ENCODE measurements at regions not wholly inside any gene's neighbourhood (a gene's known extent, or its start where the extent isn't known, plus 50 kb on each side); places are given as distances from the start of the nearest gene placed in this dataset.

GRCh38 chr18:26794230-26795101, 71.0 kb downstream of the AQP4 start:
- FAIRE-seq = no peak
- DNase-seq (ENCODE audit: insufficient read length, low spot score) = no peak
- TF ChIP-seq POLR2A (IDR thresholded peaks at IDR 0.05; ENCODE audit: low read depth, low read length) = no peak

- no peak for TF ChIP-seq POLR2A (IDR thresholded peaks at IDR 0.05; ENCODE audit: low read depth, low read length)
- DNase-seq (ENCODE audit: insufficient read length, low spot score) (no peak), FAIRE-seq (no peak)
Measured at GRCh38 chr18:26792661-26793060, 72.8 kb downstream of the AQP4 start.

- DNase-seq (ENCODE audit: insufficient read length, low spot score) = no peak
- FAIRE-seq = no peak
Measured at GRCh38 chr18:26791676-26792075, 73.8 kb downstream of the AQP4 start.

GRCh38 chr18:26784599-26784998, 80.9 kb downstream of the AQP4 start:
- DNase-seq (ENCODE audit: insufficient read length, low spot score) = no peak
- no peak for FAIRE-seq
- TF ChIP-seq POLR2A (IDR thresholded peaks at IDR 0.05; ENCODE audit: low read depth, low read length) = no peak

More at GRCh38 chr18:26791676-26792075, 73.8 kb downstream of the AQP4 start:
- no peak for TF ChIP-seq POLR2A (IDR thresholded peaks at IDR 0.05; ENCODE audit: low read depth, low read length)

- FAIRE-seq (no peak), DNase-seq (ENCODE audit: insufficient read length, low spot score) (no peak)
- no peak for TF ChIP-seq POLR2A (IDR thresholded peaks at IDR 0.05; ENCODE audit: low read depth, low read length)
Measured at GRCh38 chr18:26783170-26783569, 82.3 kb downstream of the AQP4 start.

GRCh38 chr18:26780520-26781325, 84.8 kb downstream of the AQP4 start:
- TF ChIP-seq POLR2A (IDR thresholded peaks at IDR 0.05; ENCODE audit: low read depth, low read length) = no peak
- FAIRE-seq (no peak), DNase-seq (ENCODE audit: insufficient read length, low spot score) (no peak)

- TF ChIP-seq POLR2A (IDR thresholded peaks at IDR 0.05; ENCODE audit: low read depth, low read length) = no peak
- FAIRE-seq (no peak), DNase-seq (ENCODE audit: insufficient read length, low spot score) (no peak)
Measured at GRCh38 chr18:26778054-26778393, 87.5 kb downstream of the AQP4 start.

- DNase-seq (ENCODE audit: insufficient read length, low spot score) (no peak), FAIRE-seq (no peak)
- TF ChIP-seq POLR2A (IDR thresholded peaks at IDR 0.05; ENCODE audit: low read depth, low read length) = no peak
Measured at GRCh38 chr18:26777351-26778053, 88.0 kb downstream of the AQP4 start.

GRCh38 chr18:26772691-26773090, 92.8 kb downstream of the AQP4 start:
- DNase-seq (ENCODE audit: insufficient read length, low spot score) (no peak), FAIRE-seq (no peak)

GRCh38 chr18:26771524-26771923, 94.0 kb downstream of the AQP4 start:
- no peak for DNase-seq (ENCODE audit: insufficient read length, low spot score)
- FAIRE-seq = no peak
- TF ChIP-seq POLR2A (IDR thresholded peaks at IDR 0.05; ENCODE audit: low read depth, low read length) = no peak

More at GRCh38 chr18:26772691-26773090, 92.8 kb downstream of the AQP4 start:
- TF ChIP-seq POLR2A (IDR thresholded peaks at IDR 0.05; ENCODE audit: low read depth, low read length) = no peak

- DNase-seq (ENCODE audit: insufficient read length, low spot score) = no peak
- no peak for TF ChIP-seq POLR2A (IDR thresholded peaks at IDR 0.05; ENCODE audit: low read depth, low read length)
- FAIRE-seq = no peak
Measured at GRCh38 chr18:26768385-26768784, 97.1 kb downstream of the AQP4 start.

GRCh38 chr18:26765498-26765897, 100.0 kb downstream of the AQP4 start:
- FAIRE-seq (no peak), DNase-seq (ENCODE audit: insufficient read length, low spot score) (no peak)
- no peak for TF ChIP-seq POLR2A (IDR thresholded peaks at IDR 0.05; ENCODE audit: low read depth, low read length)

- no peak for FAIRE-seq
- DNase-seq (ENCODE audit: insufficient read length, low spot score) = no peak
- no peak for TF ChIP-seq POLR2A (IDR thresholded peaks at IDR 0.05; ENCODE audit: low read depth, low read length)
Measured at GRCh38 chr18:26764586-26764985, 100.9 kb downstream of the AQP4 start.

- DNase-seq (ENCODE audit: insufficient read length, low spot score) = no peak
- FAIRE-seq = no peak
- TF ChIP-seq POLR2A (IDR thresholded peaks at IDR 0.05; ENCODE audit: low read depth, low read length) = no peak
Measured at GRCh38 chr18:26764177-26764576, 101.3 kb downstream of the AQP4 start.

All from H54 (cell line).